Activated naive CD4-positive, alpha-beta T cell treated with anti-CD3 and anti-CD28 coated beads for 36 hours (primary cell): ENCODE measurements at regions not wholly inside any gene's neighbourhood (a gene's known extent, or its start where the extent isn't known, plus 50 kb on each side); places are given as distances from the start of the nearest gene placed in this dataset.

ENCODE experiments used
- CTCF ChIA-PET: fragments of 350-600 bp; sonication (Branson Sonifier 250); formaldehyde crosslinking; loops from one replicate; lab custom pipeline; 2021; ENCODE audit warnings: antibody characterized with exemption; lab: Charles Lee
- DNase-seq: peaks from one replicate; pipeline ENCODE4 v3.0.0-alpha.2; 2020
- H3K27ac Mint-ChIP-seq: one replicate; pipeline ENCODE4 v1.8.0; 2021; ENCODE audit warnings: mild to moderate bottlenecking, mixed read lengths
- H3K27me3 Mint-ChIP-seq: one replicate; pipeline ENCODE4 v1.8.0; 2021; ENCODE audit warnings: low read depth, mixed read lengths
- H3K36me3 Mint-ChIP-seq: one replicate; pipeline ENCODE4 v1.8.0; 2021; ENCODE audit warnings: low read depth, mixed read lengths
- H3K4me1 Mint-ChIP-seq: one replicate; pipeline ENCODE4 v1.8.0; 2021; ENCODE audit warnings: low read depth, mixed read lengths
- H3K4me3 Mint-ChIP-seq: one replicate; pipeline ENCODE4 v1.8.0; 2021; ENCODE audit warnings: mild to moderate bottlenecking, moderate library complexity, mixed read lengths
- H3K9me3 Mint-ChIP-seq: one replicate; pipeline ENCODE4 v1.8.0; 2021; ENCODE audit warnings: mixed read lengths
- intact Hi-C: fragments of 100-400 bp; cut with micrococcal nuclease; formaldehyde crosslinking; loops from one replicate; pipeline ENCODE4 v1.15.1; 2023

GRCh38 chr14:38105106-38105702 is 102.5 kb upstream of the SSTR1 start:
- no peak for DNase-seq
- Mint-ChIP-seq H3K9me3 (peaks cover 16% of the 10 kb centered on the region), H3K4me1 (peaks cover 21% of the 10 kb centered on the region), H3K27ac (no peak overlapping the region), H3K36me3 (peaks cover 1% of the 10 kb centered on the region), H3K27me3 (no peaks in the 10 kb centered on the region), H3K4me3 (no peak overlapping the region)
- CTCF ChIA-PET: no interaction called here
- intact Hi-C loops: no loop called here

- intact Hi-C loops: loop anchor here (1.0 to 2.0 kb wide), 4 partner anchors 22 to 42 kb away; no protein-coding TSS in a partner anchor
- peak; percentile 29 for DNase-seq
- peaks cover 11% of the 10 kb centered on the region for H3K9me3 Mint-ChIP-seq
- H3K27me3 Mint-ChIP-seq: no peaks in the 10 kb centered on the region
- peaks cover 21% of the 10 kb centered on the region for H3K4me1 Mint-ChIP-seq
- peaks cover 1% of the 10 kb centered on the region for H3K36me3 Mint-ChIP-seq
- CTCF ChIA-PET: interaction anchor here (0.9 kb wide), 1 partner anchor 90 kb away, joined by 5 read pairs; no protein-coding TSS in a partner anchor
- no peak overlapping the region for H3K4me3 Mint-ChIP-seq
- H3K27ac Mint-ChIP-seq: no peak overlapping the region
Observed at GRCh38 chr14:38107216-38107631, 100.5 kb upstream of the SSTR1 start.

GRCh38 chr14:38108681-38109080 is 99.0 kb upstream of the SSTR1 start:
- no peak overlapping the region for H3K27ac Mint-ChIP-seq
- peaks cover 11% of the 10 kb centered on the region for H3K9me3 Mint-ChIP-seq
- intact Hi-C loops: no loop called here
- no peak for DNase-seq
- H3K4me3 Mint-ChIP-seq: no peak overlapping the region
- H3K36me3 Mint-ChIP-seq: peaks cover 1% of the 10 kb centered on the region
- CTCF ChIA-PET: no interaction called here
- peaks cover 18% of the 10 kb centered on the region for H3K4me1 Mint-ChIP-seq
- no peaks in the 10 kb centered on the region for H3K27me3 Mint-ChIP-seq

GRCh38 chr14:38110258-38110657 is 97.4 kb upstream of the SSTR1 start:
- no peaks in the 10 kb centered on the region for H3K27me3 Mint-ChIP-seq
- H3K27ac Mint-ChIP-seq: no peak overlapping the region
- DNase-seq: no peak
- H3K4me1 Mint-ChIP-seq: peaks cover 15% of the 10 kb centered on the region
- peaks cover 1% of the 10 kb centered on the region for H3K36me3 Mint-ChIP-seq
- peaks cover 11% of the 10 kb centered on the region for H3K9me3 Mint-ChIP-seq
- intact Hi-C loops: no loop called here
- H3K4me3 Mint-ChIP-seq: no peak overlapping the region
- CTCF ChIA-PET: no interaction called here

- intact Hi-C loops: no loop called here
- Mint-ChIP-seq H3K4me1 (peaks cover 15% of the 10 kb centered on the region), H3K27ac (no peak overlapping the region), H3K36me3 (peaks cover 1% of the 10 kb centered on the region), H3K4me3 (no peak overlapping the region), H3K27me3 (no peaks in the 10 kb centered on the region), H3K9me3 (peaks cover 11% of the 10 kb centered on the region)
- CTCF ChIA-PET: no interaction called here
- no peak for DNase-seq
Observed at GRCh38 chr14:38111046-38111445, 96.7 kb upstream of the SSTR1 start.

GRCh38 chr14:38113546-38113945 is 94.2 kb upstream of the SSTR1 start:
- no peaks in the 10 kb centered on the region for H3K4me1 Mint-ChIP-seq
- H3K4me3 Mint-ChIP-seq: no peak overlapping the region
- no peak for DNase-seq
- H3K9me3 Mint-ChIP-seq: no peaks in the 10 kb centered on the region
- no peaks in the 10 kb centered on the region for H3K27me3 Mint-ChIP-seq
- CTCF ChIA-PET: interaction anchor here (1.9 kb wide), 1 partner anchor 12 kb away, joined by 4 read pairs; no protein-coding TSS in a partner anchor
- H3K36me3 Mint-ChIP-seq: no peaks in the 10 kb centered on the region
- intact Hi-C loops: no loop called here
- H3K27ac Mint-ChIP-seq: no peak overlapping the region

- Mint-ChIP-seq H3K4me1 (peaks cover 3% of the 10 kb centered on the region), H3K27me3 (no peaks in the 10 kb centered on the region), H3K27ac (no peak overlapping the region), H3K4me3 (no peak overlapping the region), H3K36me3 (no peaks in the 10 kb centered on the region), H3K9me3 (peaks cover 1% of the 10 kb centered on the region)
- no peak for DNase-seq
- CTCF ChIA-PET: no interaction called here
- intact Hi-C loops: no loop called here
Observed at GRCh38 chr14:38116895-38117294, 90.8 kb upstream of the SSTR1 start.

GRCh38 chr14:38120109-38120508 is 87.6 kb upstream of the SSTR1 start:
- Mint-ChIP-seq H3K27ac (no peak overlapping the region), H3K27me3 (no peaks in the 10 kb centered on the region)

GRCh38 chr14:38121320-38122020 is 86.2 kb upstream of the SSTR1 start:
- Mint-ChIP-seq H3K9me3 (peaks cover 1% of the 10 kb centered on the region), H3K27ac (no peak overlapping the region), H3K27me3 (no peaks in the 10 kb centered on the region), H3K4me1 (peaks cover 25% of the 10 kb centered on the region), H3K36me3 (no peaks in the 10 kb centered on the region), H3K4me3 (no peak overlapping the region)
- CTCF ChIA-PET: interaction anchor here (0.6 to 1.6 kb wide), 2 partner anchors 15 to 135 kb away, joined by 3 read pairs; no protein-coding TSS in a partner anchor
- intact Hi-C loops: no loop called here
- no peak for DNase-seq

More at GRCh38 chr14:38120109-38120508, 87.6 kb upstream of the SSTR1 start:
- intact Hi-C loops: no loop called here
- CTCF ChIA-PET: no interaction called here
- Mint-ChIP-seq H3K4me3 (no peak overlapping the region), H3K4me1 (peaks cover 14% of the 10 kb centered on the region), H3K36me3 (no peaks in the 10 kb centered on the region), H3K9me3 (peaks cover 1% of the 10 kb centered on the region)
- no peak for DNase-seq

- Mint-ChIP-seq H3K4me1 (peaks cover 25% of the 10 kb centered on the region), H3K9me3 (peaks cover 1% of the 10 kb centered on the region), H3K4me3 (no peak overlapping the region), H3K27ac (no peak overlapping the region), H3K36me3 (no peaks in the 10 kb centered on the region), H3K27me3 (no peaks in the 10 kb centered on the region)
- intact Hi-C loops: no loop called here
- CTCF ChIA-PET: interaction anchor here (0.6 to 1.6 kb wide), 4 partner anchors 59 to 136 kb away, joined by 3 to 7 read pairs (median 3); no protein-coding TSS in a partner anchor
- DNase-seq: no peak
Observed at GRCh38 chr14:38122241-38122640, 85.5 kb upstream of the SSTR1 start.

GRCh38 chr14:38124506-38124905 is 83.2 kb upstream of the SSTR1 start:
- DNase-seq: no peak
- H3K27ac Mint-ChIP-seq: no peak overlapping the region
- CTCF ChIA-PET: interaction anchor here (1.3 kb wide), 1 partner anchor 10 kb away, joined by 4 read pairs; no protein-coding TSS in a partner anchor
- H3K27me3 Mint-ChIP-seq: no peaks in the 10 kb centered on the region
- intact Hi-C loops: no loop called here
- no peaks in the 10 kb centered on the region for H3K36me3 Mint-ChIP-seq
- no peaks in the 10 kb centered on the region for H3K9me3 Mint-ChIP-seq
- H3K4me1 Mint-ChIP-seq: peaks cover 36% of the 10 kb centered on the region
- no peak overlapping the region for H3K4me3 Mint-ChIP-seq

GRCh38 chr14:38125481-38126037 is 82.1 kb upstream of the SSTR1 start:
- H3K36me3 Mint-ChIP-seq: no peaks in the 10 kb centered on the region
- CTCF ChIA-PET: interaction anchor here (1.1 to 1.3 kb wide), 2 partner anchors 11 to 73 kb away, joined by 3 to 4 read pairs; no protein-coding TSS in a partner anchor
- DNase-seq: no peak
- no peaks in the 10 kb centered on the region for H3K27me3 Mint-ChIP-seq
- intact Hi-C loops: no loop called here
- peaks cover 44% of the 10 kb centered on the region for H3K4me1 Mint-ChIP-seq
- H3K4me3 Mint-ChIP-seq: no peak overlapping the region
- no peaks in the 10 kb centered on the region for H3K9me3 Mint-ChIP-seq
- H3K27ac Mint-ChIP-seq: no peak overlapping the region
